Calu3 (cell line): ENCODE measurements at regions not wholly inside any gene's neighbourhood (a gene's known extent, or its start where the extent isn't known, plus 50 kb on each side); places are given as distances from the start of the nearest gene placed in this dataset.

ENCODE experiments used
- BruUV-seq: library from RNA; stranded (reverse); fragments of 400-500 nt; replicated peaks from 2 replicates; lab custom pipeline; 2021; lab: Mats Ljungman, UMichigan
- CTCF ChIA-PET: fragments of 300-600 bp; sonication (Branson Sonifier 250); formaldehyde crosslinking; loops from one replicate; lab custom pipeline; 2022; ENCODE audit warnings: antibody characterized with exemption; lab: Charles Lee
- DNase-seq: peaks from one replicate; pipeline ENCODE4 v3.0.0; 2022
- H3K27ac Mint-ChIP-seq: one replicate; pipeline ENCODE4 v1.8.0; 2022; ENCODE audit warnings: mixed read lengths; ENCODE audit not compliant: unreplicated experiment
- H3K27me3 Mint-ChIP-seq: one replicate; pipeline ENCODE4 v1.8.0; 2022; ENCODE audit warnings: mixed read lengths; ENCODE audit not compliant: unreplicated experiment
- H3K36me3 Mint-ChIP-seq: one replicate; pipeline ENCODE4 v1.8.0; 2022; ENCODE audit warnings: mild to moderate bottlenecking, moderate library complexity, mixed read lengths; ENCODE audit not compliant: insufficient read depth, unreplicated experiment
- H3K4me1 Mint-ChIP-seq: one replicate; pipeline ENCODE4 v1.8.0; 2022; ENCODE audit warnings: mild to moderate bottlenecking, low read depth, mixed read lengths; ENCODE audit not compliant: unreplicated experiment
- H3K4me3 Mint-ChIP-seq: one replicate; pipeline ENCODE4 v1.8.0; 2022; ENCODE audit warnings: mild to moderate bottlenecking, low read depth, moderate library complexity, mixed read lengths; ENCODE audit not compliant: unreplicated experiment
- H3K9me3 Mint-ChIP-seq: one replicate; pipeline ENCODE4 v1.8.0; 2022; ENCODE audit warnings: low read depth, mixed read lengths; ENCODE audit not compliant: unreplicated experiment
- CTCF ChIP-seq: fragments of 200-600 bp; IDR thresholded peaks from one replicate; pipeline ENCODE4 v1.8.0; 2022; ENCODE audit warnings: antibody characterized with exemption; ENCODE audit not compliant: unreplicated experiment
- intact Hi-C: fragments of 100-400 bp; cut with micrococcal nuclease; formaldehyde crosslinking; loops from one replicate; pipeline ENCODE4 v1.10.0; 2022; ENCODE audit not compliant: unreplicated experiment

- H3K4me1 Mint-ChIP-seq: no peaks in the 10 kb centered on the region
- BruUV-seq: no TSS peak
- DNase-seq: no peak
- no peak for TF ChIP-seq CTCF
- H3K36me3 Mint-ChIP-seq: no peaks in the 10 kb centered on the region
- H3K9me3 Mint-ChIP-seq: no peaks in the 10 kb centered on the region
- CTCF ChIA-PET: no interaction called here
- H3K4me3 Mint-ChIP-seq: no peak overlapping the region
- no peak overlapping the region for H3K27ac Mint-ChIP-seq
- intact Hi-C loops: no loop called here
- no peaks in the 10 kb centered on the region for H3K27me3 Mint-ChIP-seq
Measured at GRCh38 chrX:104513162-104513561, 52.8 kb upstream of the IL1RAPL2 start.

- Mint-ChIP-seq H3K9me3 (no peaks in the 10 kb centered on the region), H3K27me3 (no peaks in the 10 kb centered on the region), H3K4me3 (no peak overlapping the region), H3K36me3 (no peaks in the 10 kb centered on the region), H3K4me1 (no peaks in the 10 kb centered on the region), H3K27ac (no peak overlapping the region)
- no TSS peak for BruUV-seq
- CTCF ChIA-PET: no interaction called here
- no peak for TF ChIP-seq CTCF
- DNase-seq: no peak
- intact Hi-C loops: no loop called here
Measured at GRCh38 chrX:104510801-104511200, 55.2 kb upstream of the IL1RAPL2 start.

- Mint-ChIP-seq H3K4me1 (no peaks in the 10 kb centered on the region), H3K9me3 (no peaks in the 10 kb centered on the region), H3K27ac (no peak overlapping the region), H3K27me3 (no peaks in the 10 kb centered on the region), H3K36me3 (no peaks in the 10 kb centered on the region), H3K4me3 (no peak overlapping the region)
- no TSS peak for BruUV-seq
- CTCF ChIA-PET: no interaction called here
- DNase-seq: no peak
- intact Hi-C loops: no loop called here
- TF ChIP-seq CTCF: no peak
Measured at GRCh38 chrX:104502460-104502859, 63.5 kb upstream of the IL1RAPL2 start.

- DNase-seq: no peak
Measured at GRCh38 chrX:104488811-104489210, 77.2 kb upstream of the IL1RAPL2 start.

More at GRCh38 chrX:104488811-104489210, 77.2 kb upstream of the IL1RAPL2 start:
- BruUV-seq: no TSS peak
- H3K36me3 Mint-ChIP-seq: no peaks in the 10 kb centered on the region
- CTCF ChIA-PET: no interaction called here
- no peak for TF ChIP-seq CTCF
- H3K4me3 Mint-ChIP-seq: no peak overlapping the region
- no peak overlapping the region for H3K27ac Mint-ChIP-seq
- intact Hi-C loops: no loop called here
- peaks cover 27% of the 10 kb centered on the region for H3K27me3 Mint-ChIP-seq
- H3K9me3 Mint-ChIP-seq: peaks cover 8% of the 10 kb centered on the region
- H3K4me1 Mint-ChIP-seq: no peaks in the 10 kb centered on the region
